Neural progenitor cell (in vitro differentiated cells): ENCODE measurements at regions not wholly inside any gene's neighbourhood (a gene's known extent, or its start where the extent isn't known, plus 50 kb on each side); places are given as distances from the start of the nearest gene placed in this dataset.

Experiments used
- EZH2 ChIP-seq: fragments of 200-600 bp; sonication (generic); IDR thresholded peaks from 2 replicates; pipeline ENCODE4 v1.6.1; 2017; ENCODE audit warnings: antibody characterized with exemption, mild to moderate bottlenecking, moderate library complexity
- EZH2phosphoT487 ChIP-seq: fragments of 200-600 bp; sonication (generic); IDR thresholded peaks from 2 replicates; pipeline ENCODE4 v1.6.1; 2017; ENCODE audit warnings: antibody characterized with exemption
- TF ChIP-seq, protein P1 (sequence below): fragments of 200-600 bp; sonication (generic); IDR thresholded peaks from 2 replicates; pipeline ENCODE4 v1.5.1; 2017; ENCODE audit warnings: antibody characterized with exemption, mild to moderate bottlenecking

DNA sequence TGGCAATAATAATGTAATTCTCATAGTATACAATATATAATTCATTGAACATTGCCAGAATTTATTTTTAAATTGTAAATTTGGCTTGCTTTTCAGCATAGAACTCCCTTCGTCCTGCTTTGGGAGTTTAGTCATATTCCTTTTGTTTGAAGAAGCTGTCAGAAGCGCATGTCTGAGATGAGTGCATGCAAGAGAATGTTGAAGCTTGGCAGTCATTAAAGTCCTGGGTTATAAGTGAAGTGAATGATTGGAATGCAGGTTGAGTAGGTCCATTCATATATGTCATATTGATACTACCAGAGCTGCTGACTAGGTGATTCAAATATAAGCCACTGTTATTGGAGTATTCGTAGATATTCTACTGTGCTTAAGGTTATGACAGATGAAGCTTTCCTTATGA, 243.6 kb upstream of the MDFIC2 start:
- TF ChIP-seq, protein P1, sequence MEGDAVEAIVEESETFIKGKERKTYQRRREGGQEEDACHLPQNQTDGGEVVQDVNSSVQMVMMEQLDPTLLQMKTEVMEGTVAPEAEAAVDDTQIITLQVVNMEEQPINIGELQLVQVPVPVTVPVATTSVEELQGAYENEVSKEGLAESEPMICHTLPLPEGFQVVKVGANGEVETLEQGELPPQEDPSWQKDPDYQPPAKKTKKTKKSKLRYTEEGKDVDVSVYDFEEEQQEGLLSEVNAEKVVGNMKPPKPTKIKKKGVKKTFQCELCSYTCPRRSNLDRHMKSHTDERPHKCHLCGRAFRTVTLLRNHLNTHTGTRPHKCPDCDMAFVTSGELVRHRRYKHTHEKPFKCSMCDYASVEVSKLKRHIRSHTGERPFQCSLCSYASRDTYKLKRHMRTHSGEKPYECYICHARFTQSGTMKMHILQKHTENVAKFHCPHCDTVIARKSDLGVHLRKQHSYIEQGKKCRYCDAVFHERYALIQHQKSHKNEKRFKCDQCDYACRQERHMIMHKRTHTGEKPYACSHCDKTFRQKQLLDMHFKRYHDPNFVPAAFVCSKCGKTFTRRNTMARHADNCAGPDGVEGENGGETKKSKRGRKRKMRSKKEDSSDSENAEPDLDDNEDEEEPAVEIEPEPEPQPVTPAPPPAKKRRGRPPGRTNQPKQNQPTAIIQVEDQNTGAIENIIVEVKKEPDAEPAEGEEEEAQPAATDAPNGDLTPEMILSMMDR = no peak
- no peak for TF ChIP-seq EZH2phosphoT487
- no peak for TF ChIP-seq EZH2
